ENCODE measurements at regions not wholly inside any gene's neighbourhood (a gene's known extent, or its start where the extent isn't known, plus 50 kb on each side); places are given as distances from the start of the nearest gene placed in this dataset.

- TF ChIP-seq MAFK (IDR thresholded peaks at IDR 0.05; ENCODE audit: low read depth, low read length) (no peak), RAD21 (IDR thresholded peaks at IDR 0.05; ENCODE audit: low read length) (no peak), FOS (IDR thresholded peaks at IDR 0.05; ENCODE audit: low read depth, low read length) (no peak), CHD1 (IDR thresholded peaks at IDR 0.05; ENCODE audit: low read depth, low read length) (no peak), BHLHE40 (IDR thresholded peaks at IDR 0.05; ENCODE audit: low read depth, low read length) (no peak), NFE2L2 (IDR thresholded peaks at IDR 0.05; ENCODE audit: low read depth, low read length) (no peak), RFX5 (IDR thresholded peaks at IDR 0.05; ENCODE audit: low read depth, low read length) (no peak), SMC3 (IDR thresholded peaks at IDR 0.05; ENCODE audit: low read depth, low read length) (no peak), ELK1 (IDR thresholded peaks at IDR 0.05; ENCODE audit: borderline replicate concordance, low read depth, low read length) (no peak), CTCF (conservative IDR thresholded peaks at IDR 0.05; ENCODE audit: low read depth, low read length) (no peak), USF2 (IDR thresholded peaks at IDR 0.05; ENCODE audit: low read depth, low read length) (no peak)
- Histone ChIP-seq H4K91ac (ENCODE audit: insufficient read depth, low read depth, low read length) (no peak overlapping the region), H3K79me1 (ENCODE audit: low read depth in 1 of 2, low read length in 2 of 2) (no peaks in the 10 kb centered on the region), H3K27ac (ENCODE audit: insufficient read depth, low read length) (no peak overlapping the region), H2BK120ac (ENCODE audit: low read depth, low read length) (no peak overlapping the region), H3K4me2 (ENCODE audit: low read depth, low read length) (no peak overlapping the region), H2BK20ac (ENCODE audit: low read depth, low read length) (no peak overlapping the region), H3K9ac (ENCODE audit: low read depth, low read length) (no peak overlapping the region), H3K4me1 (ENCODE audit: control insufficient read depth, insufficient read depth, low read length) (no peaks in the 10 kb centered on the region), H3K14ac (replicated peaks; ENCODE audit: low read depth, low read length) (no peak overlapping the region), H2BK5ac (ENCODE audit: low read depth, low read length, poor library complexity, severe bottlenecking) (no peak overlapping the region), H4K8ac (ENCODE audit: low read depth in 2 of 2, low read length in 2 of 2) (no peak overlapping the region), H3K23ac (ENCODE audit: low read depth, low read length) (no peak overlapping the region), H3K9me1 (ENCODE audit: insufficient read depth, low read length) (no peaks in the 10 kb centered on the region), H3K36me3 (ENCODE audit: control insufficient read depth, insufficient read depth, low read length) (no peaks in the 10 kb centered on the region), H4K20me1 (ENCODE audit: insufficient read depth, low read length) (no peaks in the 10 kb centered on the region), H4K5ac (ENCODE audit: low read depth, low read length) (no peak overlapping the region), H2AK9ac (replicated peaks; ENCODE audit: low read depth, low read length, poor library complexity) (no peak overlapping the region), H3K9me3 (ENCODE audit: control insufficient read depth, insufficient read depth, low read length) (0 out of 2 replicates have a peak, but pooled peaks cover 2% of the 10 kb centered on the region), H3K4me3 (ENCODE audit: insufficient read depth, low read depth, low read length) (no peak overlapping the region), H2AK5ac (ENCODE audit: low read depth, low read length) (no peak overlapping the region), H3K27me3 (ENCODE audit: control insufficient read depth, insufficient read depth, low read length) (no peaks in the 10 kb centered on the region), H2AFZ (replicated peaks; ENCODE audit: low read length, poor library complexity) (no peak overlapping the region), H3K4ac (ENCODE audit: low read depth, low read length) (no peak overlapping the region), H2BK15ac (ENCODE audit: low read depth, low read length) (no peak overlapping the region), H3K18ac (ENCODE audit: low read depth, low read length) (no peak overlapping the region), H3K56ac (ENCODE audit: extremely low read depth, insufficient read depth, low read length) (no peak overlapping the region)
- DNase-seq (no peak), ATAC-seq (ENCODE audit: low read depth) (no peak)
- intact Hi-C loops (cut with micrococcal nuclease), result no loop called here
- dilution Hi-C loops (cut with HindIII; ENCODE audit: low sequenced_read_pairs, unreplicated experiment), result no loop called here
- no CpG with 5 or more reads among the region's 3 CpGs for WGBS, 2 experiments (ENCODE audit: extremely low coverage in 2 of 2, insufficient read length in 1 of 2)
- ChIA-PET POLR2A (ENCODE audit: unreplicated experiment) (no interaction called here), CTCF (no interaction called here)
- in situ Hi-C loops (cut with MboI; ENCODE audit: low sequenced_read_pairs), result no loop called here
- no TSS peak for BruUV-seq (replicated peaks)
Observed at GRCh38 chr13:81929988-81930387, 1589.1 kb upstream of the SPRY2 start.

Measured in IMR-90 (cell line).